COLO829 (cell line): ENCODE measurements at regions not wholly inside any gene's neighbourhood (a gene's known extent, or its start where the extent isn't known, plus 50 kb on each side); places are given as distances from the start of the nearest gene placed in this dataset.
"Not testable (repeated sequence)": the region's sequence is repeated elsewhere in the genome, so short reads cannot be mapped to it uniquely, and the experiment has no call there.

Experiments used
- DNase-seq: peaks from one replicate; pipeline ENCODE4 v3.0.0; 2012; ENCODE audit warnings: low spot score

DNA sequence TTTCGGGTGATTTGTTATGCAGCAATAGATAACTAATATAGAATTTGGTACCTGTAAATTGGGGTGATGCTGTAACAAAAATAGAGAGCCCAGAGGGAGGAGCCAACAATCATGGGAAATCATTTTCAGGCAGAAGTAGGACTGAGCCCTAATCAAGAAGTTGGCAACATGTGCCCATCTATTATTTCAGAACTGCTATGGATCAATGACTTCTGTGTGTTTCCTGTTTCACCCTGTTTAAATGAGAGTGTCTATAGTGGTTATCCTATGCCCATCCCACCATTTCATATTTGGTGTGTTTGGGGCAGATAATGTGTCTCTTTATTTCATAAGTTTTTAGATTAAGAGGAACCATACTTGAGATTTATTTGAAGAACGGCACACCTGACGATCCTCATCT, 330.8 kb upstream of the CITED2 start:
- DNase-seq: no peak

DNA sequence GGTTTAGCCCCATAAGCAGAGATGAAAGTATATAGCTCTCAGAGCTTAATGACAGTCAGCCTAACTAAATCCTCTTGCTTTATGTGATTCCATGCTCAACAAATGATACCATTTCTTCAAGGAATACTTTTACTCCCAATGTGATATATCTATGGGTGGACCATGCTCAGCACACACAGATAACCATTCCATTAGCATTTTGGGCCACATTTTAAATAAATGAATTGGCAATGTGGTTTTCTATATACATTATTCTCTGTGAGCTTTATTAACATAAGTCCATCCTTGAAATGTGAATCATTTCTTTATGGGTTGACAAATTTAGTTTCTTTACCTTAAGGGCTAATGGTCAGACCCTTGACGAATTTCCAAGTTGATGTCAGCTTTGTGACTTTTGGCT, 329.3 kb upstream of the CITED2 start:
- no peak for DNase-seq

GRCh38 chr6:139702706-139703105, 328.3 kb upstream of the CITED2 start:
- no peak for DNase-seq

DNA sequence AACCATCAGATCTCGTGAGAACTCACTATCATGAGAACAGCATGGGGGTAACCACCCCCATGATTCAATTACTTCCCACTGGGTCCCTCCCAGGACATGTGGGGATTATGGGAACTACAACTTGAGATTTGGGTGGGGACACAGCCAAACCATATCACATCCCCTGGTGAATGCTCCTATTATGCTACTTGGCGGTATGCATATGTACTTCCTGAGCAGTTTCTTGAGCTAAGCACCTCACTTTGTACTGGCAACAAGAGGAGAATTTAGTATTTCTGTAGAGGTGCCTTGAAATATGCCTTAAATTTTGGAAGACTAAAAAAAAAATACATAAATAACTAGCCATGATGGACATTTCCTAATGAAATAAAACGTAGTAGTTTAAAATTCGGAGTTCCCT, 327.2 kb upstream of the CITED2 start:
- DNase-seq: no peak

- no peak for DNase-seq
Measured at GRCh38 chr6:139701003-139701402, 326.6 kb upstream of the CITED2 start.

DNA sequence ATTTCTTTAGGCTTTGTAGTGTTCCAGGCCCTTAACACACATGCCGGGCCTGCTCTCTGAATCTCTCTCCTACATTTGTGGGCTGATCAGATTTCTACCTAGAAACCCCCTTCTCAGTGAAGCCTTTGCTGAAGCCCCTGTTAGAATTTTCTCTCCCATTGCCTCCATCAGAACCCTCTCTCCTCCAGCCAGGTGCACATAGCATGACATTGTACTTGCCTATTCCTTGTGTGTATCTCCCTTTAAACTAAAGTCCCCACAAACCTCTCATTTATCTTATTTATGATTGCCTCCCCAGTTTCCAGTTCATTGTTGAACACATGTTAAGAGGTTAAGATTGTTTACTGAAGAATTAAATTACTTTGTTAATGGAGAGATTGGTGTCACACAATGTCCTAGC, 325.5 kb upstream of the CITED2 start:
- no peak for DNase-seq

GRCh38 chr6:139699335-139699734, 324.9 kb upstream of the CITED2 start:
- DNase-seq: no peak

DNA sequence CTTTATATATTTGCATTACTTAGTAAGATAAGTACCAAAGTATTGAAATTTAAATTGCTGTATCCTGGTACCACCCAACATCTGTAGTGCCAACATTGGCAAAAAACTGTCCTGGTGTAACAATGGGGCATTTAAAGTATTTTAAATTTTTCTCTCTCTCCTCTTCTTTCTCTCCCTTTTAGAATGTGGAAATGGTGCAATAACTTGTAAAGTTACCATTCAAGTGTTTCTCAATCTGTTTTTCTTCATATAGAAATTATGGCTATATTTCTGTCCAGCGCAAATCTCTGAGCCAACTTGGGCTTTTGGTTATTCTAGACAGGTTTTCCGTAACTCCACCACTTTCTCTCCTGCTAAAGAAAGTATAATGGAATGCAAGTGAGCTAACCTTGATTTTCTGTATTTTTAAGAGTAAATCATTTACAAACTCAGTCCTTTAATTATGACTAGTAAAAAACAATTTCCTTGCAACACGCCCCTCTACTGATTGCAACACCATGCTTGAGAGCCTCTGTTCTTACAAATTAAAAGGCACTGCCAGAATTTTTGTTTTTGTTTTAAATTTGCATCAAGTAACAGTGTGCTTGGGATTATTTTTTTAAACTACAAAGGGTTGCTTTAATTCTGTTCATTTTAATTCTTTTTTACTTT, 324.2 kb upstream of the CITED2 start:
- no peak for DNase-seq

DNA sequence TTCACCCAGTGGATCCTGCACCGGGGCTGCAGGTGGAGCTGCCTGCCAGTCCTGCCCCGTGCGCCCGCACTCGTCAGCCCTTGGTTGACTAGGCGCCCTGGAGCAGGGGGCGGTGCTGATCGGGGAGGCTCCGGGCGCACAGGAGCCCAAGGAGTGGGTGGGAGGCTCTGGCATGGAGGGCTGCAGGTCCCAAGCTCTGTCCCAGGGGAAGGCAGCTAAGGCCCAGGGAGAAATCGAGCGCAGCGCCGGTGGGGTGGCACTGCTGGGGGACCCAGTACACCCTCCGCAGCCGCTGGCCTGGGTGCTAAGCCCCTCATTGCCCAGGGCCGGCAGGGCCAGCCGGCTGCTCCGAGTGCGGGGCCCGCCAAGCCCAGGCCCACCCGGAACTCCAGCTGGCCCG, 323.4 kb upstream of the CITED2 start:
- not testable (repeated sequence) for DNase-seq

- not testable (repeated sequence) for DNase-seq
Measured at GRCh38 chr6:139696991-139697390, 322.5 kb upstream of the CITED2 start.

DNA sequence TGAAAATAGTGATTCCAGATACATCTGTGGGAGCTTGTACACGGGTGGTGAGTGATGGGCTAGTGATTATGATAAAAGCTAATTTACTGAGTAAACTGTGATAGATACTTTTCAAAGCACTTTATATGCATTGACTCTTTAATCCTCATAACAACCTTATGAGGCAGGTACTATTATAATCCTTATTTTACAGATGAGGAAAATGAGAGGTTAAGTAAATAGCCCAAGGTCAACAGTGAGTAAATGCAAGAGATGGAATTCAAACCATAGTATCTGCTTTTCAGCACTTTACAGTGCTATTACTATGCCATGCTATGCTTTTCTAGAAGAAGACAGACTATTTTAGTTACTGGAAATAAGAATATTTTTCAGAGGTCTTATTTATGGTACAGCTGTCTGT, 320.9 kb upstream of the CITED2 start:
- no peak for DNase-seq

GRCh38 chr6:139693735-139694134, 319.3 kb upstream of the CITED2 start:
- no peak for DNase-seq

GRCh38 chr6:139690007-139690406, 315.6 kb upstream of the CITED2 start:
- no peak for DNase-seq

DNA sequence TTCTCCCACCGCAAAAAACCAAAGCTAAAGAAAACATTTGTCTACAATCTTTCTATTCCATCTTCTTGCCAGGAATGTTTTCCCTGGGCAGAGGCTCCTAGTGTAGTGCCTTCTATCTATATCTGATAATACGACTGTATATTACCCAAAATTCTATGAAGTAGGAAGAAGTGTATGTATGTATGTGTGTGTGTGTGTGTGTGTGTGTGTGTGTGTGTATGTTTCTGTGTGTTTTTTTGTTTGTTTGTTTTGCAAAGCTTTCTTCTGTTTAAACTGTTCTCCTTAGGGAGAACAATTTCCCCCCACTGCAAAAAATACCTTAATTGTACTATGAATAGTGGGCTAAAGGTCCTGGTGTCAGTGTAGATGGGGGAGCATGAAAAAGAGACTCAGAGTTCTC, 312.6 kb upstream of the CITED2 start:
- DNase-seq: no peak

- DNase-seq: no peak
Measured at GRCh38 chr6:139686308-139686707, 311.9 kb upstream of the CITED2 start.

DNA sequence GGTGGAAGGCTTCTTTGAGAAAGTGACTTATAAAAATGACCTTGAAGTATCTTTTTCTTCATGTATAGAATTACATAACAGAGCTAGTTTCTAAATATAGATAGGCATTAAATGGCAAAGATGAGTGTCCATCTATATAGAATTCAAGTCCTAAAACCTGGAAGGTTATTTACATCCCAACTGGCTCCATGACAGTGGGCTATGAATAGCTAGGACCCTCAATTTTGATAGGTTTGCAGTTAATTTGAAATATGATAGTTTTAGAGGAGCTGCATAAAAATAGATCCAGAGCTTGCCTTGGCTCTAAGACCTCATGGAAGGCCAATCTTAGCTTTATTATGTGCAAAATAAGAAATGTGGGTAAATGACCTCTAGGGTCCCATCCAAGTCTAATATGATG, 310.6 kb upstream of the CITED2 start:
- DNase-seq: no peak

- no peak for DNase-seq
Measured at GRCh38 chr6:139680819-139681218, 306.4 kb upstream of the CITED2 start.

DNA sequence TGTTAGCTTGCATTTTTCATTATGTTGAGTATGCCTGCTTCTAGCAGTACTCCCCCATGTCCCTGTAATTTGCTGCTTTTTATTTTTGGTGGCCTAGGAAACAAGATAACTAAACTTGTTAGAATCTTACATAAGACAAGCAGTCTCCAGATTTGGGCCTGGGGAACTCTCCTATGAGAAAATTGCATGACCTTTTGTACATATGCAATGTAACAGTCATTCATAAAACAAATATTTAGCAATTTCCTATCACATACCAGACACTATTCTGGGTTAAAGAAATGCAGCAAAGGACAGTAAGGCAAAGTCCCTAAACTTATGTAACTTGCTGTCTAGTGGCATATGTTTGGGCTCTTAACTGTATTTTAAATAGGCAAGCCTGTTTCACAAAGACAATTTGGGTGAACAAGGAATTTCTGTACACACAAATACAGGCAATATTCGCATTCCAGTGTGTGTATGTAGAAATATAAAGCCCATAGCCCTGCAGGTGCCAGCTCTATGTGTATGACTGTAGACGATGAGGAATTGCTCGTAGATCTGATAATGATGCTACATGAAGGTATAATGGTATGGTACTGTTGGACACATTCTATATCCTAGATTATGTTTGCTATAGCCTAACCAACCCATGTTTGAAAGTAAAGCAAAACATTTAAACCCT, 305.2 kb upstream of the CITED2 start:
- no peak for DNase-seq

DNA sequence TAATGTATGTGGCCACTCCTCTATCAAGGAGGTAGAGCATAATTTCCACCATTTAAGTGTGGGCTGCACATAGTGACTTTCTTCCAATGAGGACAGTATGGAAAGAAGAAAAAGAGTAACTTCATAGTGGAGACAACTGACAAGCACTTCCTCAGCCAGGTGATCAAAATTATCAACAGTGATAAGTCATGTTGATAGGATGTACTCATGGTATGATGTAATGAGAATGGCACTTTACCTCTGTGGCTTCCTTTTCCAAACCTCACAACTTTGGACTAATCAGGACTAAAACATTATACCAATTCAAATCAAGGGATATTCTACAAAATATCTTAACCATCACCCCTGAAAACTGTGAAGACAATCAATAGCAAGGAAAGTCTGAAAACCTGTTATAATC, 302.3 kb upstream of the CITED2 start:
- DNase-seq: no peak

DNA sequence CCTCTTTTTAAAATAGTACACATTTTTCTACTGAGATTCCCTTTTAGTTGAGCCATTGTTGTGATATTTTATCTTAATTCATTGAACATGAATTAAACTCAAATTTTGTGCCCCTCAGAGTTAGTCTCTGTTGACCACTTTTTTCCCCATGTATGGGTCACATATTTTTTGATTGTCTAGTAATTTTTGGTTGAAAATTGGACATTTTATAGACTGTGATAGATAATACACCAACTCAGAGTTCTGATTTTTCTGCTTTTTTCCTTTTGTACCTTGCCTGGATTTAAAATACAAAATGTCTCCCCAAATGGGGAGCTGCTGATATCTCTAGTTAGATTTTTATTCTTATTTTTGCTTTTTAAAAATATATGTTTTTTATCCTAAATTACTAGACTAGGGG, 291.8 kb upstream of the CITED2 start:
- no peak for DNase-seq

- DNase-seq: no peak
Measured at GRCh38 chr6:139663996-139664395, 289.5 kb upstream of the CITED2 start.

GRCh38 chr6:139659711-139660110, 285.3 kb upstream of the CITED2 start:
- DNase-seq: no peak

DNA sequence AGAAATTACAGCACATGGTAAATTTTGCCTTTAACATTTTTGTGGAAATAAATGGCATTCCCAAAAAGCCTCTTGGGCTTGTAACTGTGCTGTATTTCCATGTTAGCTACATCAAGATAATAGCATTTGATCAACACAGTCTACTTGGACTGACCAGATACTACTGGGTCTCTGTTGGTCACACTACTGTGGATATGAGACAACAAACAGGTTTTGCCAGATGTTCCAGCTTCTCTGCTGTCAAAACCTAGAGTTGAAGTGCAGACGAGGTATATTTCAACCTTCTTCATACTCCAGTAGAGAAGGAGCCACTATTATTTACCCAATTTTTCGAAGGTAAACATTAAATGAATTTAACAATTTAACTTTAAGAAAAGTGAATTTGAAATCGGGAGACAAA, 284.7 kb upstream of the CITED2 start:
- DNase-seq: no peak

DNA sequence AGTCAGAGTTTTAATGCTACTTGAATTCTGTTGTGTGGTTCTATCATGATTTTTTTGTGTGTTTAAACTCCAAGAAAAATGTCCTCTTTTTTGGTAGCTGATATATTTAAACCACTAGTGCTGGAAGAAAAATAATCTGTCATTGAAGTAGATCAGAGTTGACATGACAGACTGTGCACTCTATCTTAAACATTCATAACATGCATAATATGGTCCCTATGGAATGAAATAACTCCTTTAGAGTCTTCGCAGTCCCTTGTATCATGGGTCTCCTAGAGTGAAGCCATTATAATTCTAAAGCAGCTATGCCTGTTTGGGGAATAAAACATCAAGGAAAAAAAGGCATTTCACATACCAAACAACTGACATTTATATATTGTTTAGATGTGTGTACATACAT, 282.7 kb upstream of the CITED2 start:
- no peak for DNase-seq
